ENCODE measurements at regions not wholly inside any gene's neighbourhood (a gene's known extent, or its start where the extent isn't known, plus 50 kb on each side); places are given as distances from the start of the nearest gene placed in this dataset.
A peak's percentile ranks its signal among the peaks of the same experiment; 100 is the strongest.

DNA sequence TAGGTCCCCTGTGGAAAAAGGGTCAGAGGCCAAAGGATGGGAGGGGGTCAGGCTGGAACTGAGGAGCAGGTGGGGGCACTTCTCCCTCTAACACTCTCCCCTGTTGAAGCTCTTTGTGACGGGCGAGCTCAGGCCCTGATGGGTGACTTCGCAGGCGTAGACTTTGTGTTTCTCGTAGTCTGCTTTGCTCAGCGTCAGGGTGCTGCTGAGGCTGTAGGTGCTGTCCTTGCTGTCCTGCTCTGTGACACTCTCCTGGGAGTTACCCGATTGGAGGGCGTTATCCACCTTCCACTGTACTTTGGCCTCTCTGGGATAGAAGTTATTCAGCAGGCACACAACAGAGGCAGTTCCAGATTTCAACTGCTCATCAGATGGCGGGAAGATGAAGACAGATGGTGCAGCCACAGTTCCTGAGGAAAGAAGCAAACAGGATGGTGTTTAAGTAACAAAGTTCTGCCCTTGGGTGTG, 165.8 kb downstream of the RPIA start:
- H3K4ac ChIP-seq (ENCODE audit: low read depth, low read length), result no peak overlapping the region
- peaks cover 5% of the 10 kb centered on the region for H3K9me3 ChIP-seq (ENCODE audit: control insufficient read depth, low read depth, low read length)
- no peak overlapping the region for H3T11ph ChIP-seq (ENCODE audit: low read length)
- no peak for TF ChIP-seq CTCF (conservative IDR thresholded peaks at IDR 0.05)
- H3K14ac ChIP-seq (ENCODE audit: insufficient read depth, low read length), result no peak overlapping the region
- H3K56ac ChIP-seq (ENCODE audit: insufficient read length, low read depth, low read length), result no peak overlapping the region
- Mint-ChIP-seq H3K27me3 (ENCODE audit: low read depth) (peaks cover 3% of the 10 kb centered on the region; the same call in 1 of the 2 replicates), H3K4me3 (no peak overlapping the region), H3K9me3 (peaks cover 67 to 90% of the 10 kb centered on the region in 2 experiments), H3K27ac (peak overlapping the region in 1 of 3 experiments; percentile 34; a peak in 1 of 7 replicates), H3K36me3 (ENCODE audit: insufficient read depth in 1 of 3, low read depth in 3 of 3) (peaks cover 0 to 29% (median 1%) of the 10 kb centered on the region in 3 experiments; a peak in 2 of 7 replicates), H3K4me1 (no peaks in the 10 kb centered on the region)
- H3K18ac ChIP-seq (ENCODE audit: insufficient read length, low read depth, low read length), result no peak overlapping the region
- no peaks in the 10 kb centered on the region; the same call in 1 of the 2 replicates for H3K27me3 ChIP-seq (ENCODE audit: insufficient read depth, low read length)
- no peak overlapping the region for H2BK12ac ChIP-seq (ENCODE audit: insufficient read length, low read depth, low read length)
- no peak overlapping the region for H2BK20ac ChIP-seq (ENCODE audit: low read depth, low read length, poor library complexity, severe bottlenecking)
- DNase-seq, result no peak
- H3K79me2 ChIP-seq (ENCODE audit: insufficient read depth, low read length), result no peaks in the 10 kb centered on the region
- H3K27ac ChIP-seq (ENCODE audit: insufficient read length, low read depth, low read length), result no peak overlapping the region
- H3K23me2 ChIP-seq (ENCODE audit: insufficient read length, low read depth, low read length, poor library complexity, severe bottlenecking), result no peaks in the 10 kb centered on the region
- H4K91ac ChIP-seq (ENCODE audit: insufficient read length, low read depth, low read length), result no peak overlapping the region
- no peak overlapping the region for H2BK15ac ChIP-seq (ENCODE audit: low read depth, low read length)
- H3K4me1 ChIP-seq (ENCODE audit: insufficient read depth, low read length), result no peaks in the 10 kb centered on the region
- WGBS (ENCODE audit: extremely low coverage, insufficient read length, low lambda C conversion rate), result no CpG with 5 or more reads among the region's 9 CpGs
- H2BK5ac ChIP-seq (ENCODE audit: insufficient read length, low read length), result no peak overlapping the region
- H2BK120ac ChIP-seq (ENCODE audit: low read depth, low read length, poor library complexity, severe bottlenecking), result no peak overlapping the region
- H3K4me2 ChIP-seq (ENCODE audit: insufficient read depth, insufficient read length, low read length), result no peak overlapping the region
- H2AK5ac ChIP-seq (ENCODE audit: insufficient read length, low read length), result no peak overlapping the region
- H3K79me1 ChIP-seq (ENCODE audit: insufficient read depth, low read depth, low read length, poor library complexity, severe bottlenecking), result no peaks in the 10 kb centered on the region
- H3K9ac ChIP-seq (ENCODE audit: extremely low read depth, insufficient read length, low read length), result no peak overlapping the region
- H2AFZ ChIP-seq (ENCODE audit: low read length), result no peak overlapping the region
- no peak overlapping the region for H3K23ac ChIP-seq (ENCODE audit: insufficient read length, low read depth, low read length)
- no peaks in the 10 kb centered on the region for H4K20me1 ChIP-seq (ENCODE audit: control insufficient read depth, insufficient read depth, insufficient read length)
- no peak overlapping the region for H4K5ac ChIP-seq (ENCODE audit: insufficient read length, low read depth, low read length)
- H4K8ac ChIP-seq (replicated peaks; ENCODE audit: insufficient read length, low read depth, low read length), result no peak overlapping the region
